HFFc6 (cell line): ENCODE measurements at regions not wholly inside any gene's neighbourhood (a gene's known extent, or its start where the extent isn't known, plus 50 kb on each side); places are given as distances from the start of the nearest gene placed in this dataset.

Experiments used
- DNase-seq: peaks from one replicate; pipeline ENCODE4 v3.0.0-alpha.2; 2018
- H3K27ac Mint-ChIP-seq: 2 replicates; pipeline ENCODE4 v1.8.0; 2020; ENCODE audit warnings: mild to moderate bottlenecking, mixed read lengths
- H3K27me3 Mint-ChIP-seq: 2 replicates; pipeline ENCODE4 v1.8.0; 2021; ENCODE audit warnings: mild to moderate bottlenecking, moderate library complexity, mixed read lengths; ENCODE audit not compliant: insufficient read depth
- H3K36me3 Mint-ChIP-seq: 2 replicates; pipeline ENCODE4 v1.8.0; 2021; ENCODE audit warnings: low read depth, mixed read lengths
- H3K4me1 Mint-ChIP-seq: 2 replicates; pipeline ENCODE4 v1.8.0; 2020; ENCODE audit warnings: low read depth, mixed read lengths
- H3K4me3 Mint-ChIP-seq: 2 replicates; pipeline ENCODE4 v1.8.0; 2020; ENCODE audit warnings: mild to moderate bottlenecking, moderate library complexity, mixed read lengths
- H3K9me3 Mint-ChIP-seq: 2 replicates; pipeline ENCODE4 v1.8.0; 2020; ENCODE audit warnings: mild to moderate bottlenecking, mixed read lengths
- CTCF ChIP-seq: fragments of 200-600 bp; sonication (generic); IDR thresholded peaks from 2 replicates; pipeline ENCODE4 v1.5.0; 2021; ENCODE audit warnings: antibody characterized with exemption, mild to moderate bottlenecking

- no peak overlapping the region for H3K4me3 Mint-ChIP-seq
- H3K36me3 Mint-ChIP-seq = no peaks in the 10 kb centered on the region
- DNase-seq = no peak
- no peak for TF ChIP-seq CTCF
- no peaks in the 10 kb centered on the region for H3K4me1 Mint-ChIP-seq
- H3K27ac Mint-ChIP-seq = no peak overlapping the region
- peaks cover 20% of the 10 kb centered on the region for H3K9me3 Mint-ChIP-seq
- H3K27me3 Mint-ChIP-seq = no peaks in the 10 kb centered on the region
Measured at GRCh38 chr5:90233476-90233875, 176.1 kb downstream of the CETN3 start.

GRCh38 chr5:90231688-90232087 is 177.9 kb downstream of the CETN3 start:
- Mint-ChIP-seq H3K9me3 (peaks cover 18% of the 10 kb centered on the region; the same call in 1 of the 2 replicates), H3K4me1 (no peaks in the 10 kb centered on the region), H3K27me3 (no peaks in the 10 kb centered on the region), H3K36me3 (no peaks in the 10 kb centered on the region), H3K27ac (no peak overlapping the region), H3K4me3 (no peak overlapping the region)
- no peak for TF ChIP-seq CTCF
- no peak for DNase-seq

DNA sequence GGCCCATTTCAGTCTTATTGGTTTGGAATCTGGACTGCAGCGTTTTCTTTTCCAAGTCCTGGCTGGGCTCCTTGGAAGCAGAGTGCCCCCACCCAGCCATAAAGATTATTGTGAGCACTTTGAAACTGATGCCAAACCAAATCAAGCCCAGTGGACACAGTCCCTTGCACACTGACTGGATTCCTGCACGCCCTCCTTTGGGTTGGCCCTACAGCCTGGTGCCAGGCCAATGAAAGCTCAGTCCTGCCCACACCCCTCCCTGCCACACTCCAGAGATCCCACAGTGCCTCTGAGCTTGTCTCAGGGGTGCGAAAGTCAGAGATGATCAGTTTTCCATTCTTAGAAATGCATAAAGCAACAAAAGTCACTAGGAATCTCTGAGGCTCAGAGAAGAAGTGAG is 181.9 kb downstream of the CETN3 start:
- H3K27ac Mint-ChIP-seq = no peak overlapping the region
- no peak for DNase-seq
- TF ChIP-seq CTCF = no peak
- no peaks in the 10 kb centered on the region for H3K36me3 Mint-ChIP-seq
- H3K4me3 Mint-ChIP-seq = no peak overlapping the region
- peaks cover 30% of the 10 kb centered on the region for H3K9me3 Mint-ChIP-seq
- H3K27me3 Mint-ChIP-seq = peaks cover 2% of the 10 kb centered on the region; the same call in 1 of the 2 replicates
- no peaks in the 10 kb centered on the region for H3K4me1 Mint-ChIP-seq

DNA sequence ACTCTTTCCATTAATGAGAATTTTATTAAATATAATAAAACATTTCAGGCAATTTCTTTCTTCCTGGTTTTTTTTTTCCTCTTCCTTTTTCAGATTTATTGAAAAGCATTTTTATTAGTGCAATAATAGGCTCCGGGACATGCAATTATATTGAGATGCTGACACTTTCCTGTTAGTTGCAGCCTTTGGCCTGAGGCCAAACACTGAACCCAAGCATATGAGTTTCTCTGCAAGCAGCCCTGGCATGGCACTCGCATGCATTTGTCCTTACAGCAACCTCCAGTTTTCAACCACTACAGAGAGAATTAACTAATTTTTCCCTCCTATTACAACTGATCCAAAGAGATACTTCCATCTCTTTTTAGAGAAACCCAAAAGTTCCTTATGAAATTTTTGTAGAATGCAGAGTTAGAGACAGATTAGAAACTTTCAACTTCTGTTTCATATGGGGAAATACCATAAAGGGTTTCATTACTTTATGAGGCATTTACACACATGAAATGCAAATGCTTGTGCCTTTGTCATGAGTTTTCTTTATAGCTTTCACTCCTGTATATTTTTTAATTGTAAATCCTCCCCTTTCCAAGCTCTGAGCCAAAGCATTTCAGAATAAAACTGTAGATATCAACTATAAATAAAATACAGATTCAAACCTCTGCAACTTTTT is 183.0 kb downstream of the CETN3 start:
- no peaks in the 10 kb centered on the region for H3K36me3 Mint-ChIP-seq
- peaks cover 32% of the 10 kb centered on the region for H3K9me3 Mint-ChIP-seq
- TF ChIP-seq CTCF = no peak
- H3K4me1 Mint-ChIP-seq = no peaks in the 10 kb centered on the region
- no peak overlapping the region for H3K4me3 Mint-ChIP-seq
- peaks cover 2% of the 10 kb centered on the region; the same call in 1 of the 2 replicates for H3K27me3 Mint-ChIP-seq
- DNase-seq = no peak
- H3K27ac Mint-ChIP-seq = no peak overlapping the region

GRCh38 chr5:90224342-90224741 is 185.2 kb downstream of the CETN3 start:
- H3K4me3 Mint-ChIP-seq = no peak overlapping the region
- H3K9me3 Mint-ChIP-seq = peaks cover 28% of the 10 kb centered on the region
- H3K4me1 Mint-ChIP-seq = no peaks in the 10 kb centered on the region
- no peak for DNase-seq
- no peak for TF ChIP-seq CTCF
- H3K27me3 Mint-ChIP-seq = peaks cover 2% of the 10 kb centered on the region; the same call in 1 of the 2 replicates
- no peak overlapping the region for H3K27ac Mint-ChIP-seq
- H3K36me3 Mint-ChIP-seq = no peaks in the 10 kb centered on the region
